Heart left ventricle (tissue), 13 donors: ENCODE measurements at regions not wholly inside any gene's neighbourhood (a gene's known extent, or its start where the extent isn't known, plus 50 kb on each side); places are given as distances from the start of the nearest gene placed in this dataset.

Source experiments
- CTCF ChIP-seq, 12 donors: fragments of 200-600 bp; sonication (generic) in 4 of 12; IDR thresholded peaks; one replicate each; pipeline versions ENCODE4 v1.5.0 to v1.8.0; 2018 to 2022; ENCODE audit warnings: antibody characterized with exemption in 12 of 12, mild to moderate bottlenecking in 5 of 12
- POLR2A ChIP-seq, 2 donors: fragments of 450-650 bp; IDR thresholded peaks; one replicate each; pipeline ENCODE4 v1.6.1; 2017; ENCODE audit warnings: antibody characterized with exemption in 2 of 2, mild to moderate bottlenecking in 2 of 2, moderate library complexity in 2 of 2
- donor health status: ischemic (EF 13 %, LVEDD 7.1; RV severe dilation, severe dysfunction).
- donor health status: DM: no; HTN: yes; CAD: no.
- donor health status: DM: no; HTN: no; CAD: no.
- donor health status: ischemic (EF 25% LVEDD 6.9; RV normal size, moderate dysfunction).
- donor health status: ischemic (EF 25% LVEDD 5.7; RV mildly dilated, moderate dysfunction).
- donor health status: ischemic (EF 35%, LVEDD 5.7; RV mildly dilated, moderate dysfunction).
- donor health status: nonischemic (EF 11% LVEDD 7.7; RV severe dilation, severe dysfunction).
- donor health status: DM: yes; HTN: yes; CAD: no.
- donor health status: PGD.
- donor health status: ischemic (EF 29% LVEDD 5.4; RV normal size, mild dysfunction).
- donor health status: nonischemic (EF 23%, LVEDD 6.1; RV moderate dilation, normal function).

DNA sequence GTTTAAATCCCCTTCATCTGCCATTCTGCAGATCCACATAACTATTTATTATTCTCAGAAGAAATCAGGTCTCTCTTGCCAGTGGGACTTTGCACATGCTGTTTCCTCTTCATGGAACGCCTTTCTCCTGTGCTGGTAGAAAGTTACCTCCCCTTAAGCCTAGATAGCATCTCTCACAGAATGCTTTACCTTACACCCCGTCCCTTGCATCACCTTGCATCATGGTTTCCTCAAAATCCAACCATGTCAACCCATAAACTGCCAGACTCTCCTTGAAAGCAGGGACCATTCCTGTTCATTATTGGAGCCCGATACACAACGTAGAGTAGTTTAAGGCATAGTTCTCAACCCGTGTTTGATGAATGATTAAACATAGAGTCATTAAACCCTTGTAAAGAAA lies 396.2 kb upstream of the F9 start:
- TF ChIP-seq POLR2A (IDR thresholded peaks at IDR 0.05), result no peak
- no peak for TF ChIP-seq CTCF (IDR thresholded peaks at IDR 0.05)
